Esophagus squamous epithelium (tissue), 4 donors: ENCODE measurements at regions not wholly inside any gene's neighbourhood (a gene's known extent, or its start where the extent isn't known, plus 50 kb on each side); places are given as distances from the start of the nearest gene placed in this dataset.

Source experiments
- POLR2A ChIP-seq, 4 donors: fragments of 450-650 bp; IDR thresholded peaks; one replicate each; pipeline ENCODE4 v1.6.1; 2017; ENCODE audit warnings: antibody characterized with exemption in 4 of 4, mild to moderate bottlenecking in 4 of 4, moderate library complexity in 3 of 4
- TF ChIP-seq, protein P1 (sequence below), 6 experiments: fragments of 450-650 bp in 4 of 6; fragments of 200-600 bp in 2 of 6; sonication (generic) in 2 of 6; IDR thresholded peaks; one replicate each; pipeline ENCODE4 v1.5.1; 2016 to 2019; ENCODE audit warnings: antibody characterized with exemption in 6 of 6, mild to moderate bottlenecking in 4 of 6, moderate library complexity in 4 of 6

- TF ChIP-seq, protein P1, sequence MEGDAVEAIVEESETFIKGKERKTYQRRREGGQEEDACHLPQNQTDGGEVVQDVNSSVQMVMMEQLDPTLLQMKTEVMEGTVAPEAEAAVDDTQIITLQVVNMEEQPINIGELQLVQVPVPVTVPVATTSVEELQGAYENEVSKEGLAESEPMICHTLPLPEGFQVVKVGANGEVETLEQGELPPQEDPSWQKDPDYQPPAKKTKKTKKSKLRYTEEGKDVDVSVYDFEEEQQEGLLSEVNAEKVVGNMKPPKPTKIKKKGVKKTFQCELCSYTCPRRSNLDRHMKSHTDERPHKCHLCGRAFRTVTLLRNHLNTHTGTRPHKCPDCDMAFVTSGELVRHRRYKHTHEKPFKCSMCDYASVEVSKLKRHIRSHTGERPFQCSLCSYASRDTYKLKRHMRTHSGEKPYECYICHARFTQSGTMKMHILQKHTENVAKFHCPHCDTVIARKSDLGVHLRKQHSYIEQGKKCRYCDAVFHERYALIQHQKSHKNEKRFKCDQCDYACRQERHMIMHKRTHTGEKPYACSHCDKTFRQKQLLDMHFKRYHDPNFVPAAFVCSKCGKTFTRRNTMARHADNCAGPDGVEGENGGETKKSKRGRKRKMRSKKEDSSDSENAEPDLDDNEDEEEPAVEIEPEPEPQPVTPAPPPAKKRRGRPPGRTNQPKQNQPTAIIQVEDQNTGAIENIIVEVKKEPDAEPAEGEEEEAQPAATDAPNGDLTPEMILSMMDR (IDR thresholded peaks at IDR 0.05) = no peak
- no peak for TF ChIP-seq POLR2A (IDR thresholded peaks at IDR 0.05)
These were observed 392.5 kb upstream of the KLHL29 start for GRCh38 chr2:22992441-22992840.
